Lower leg skin (tissue), 4 donors: ENCODE measurements at regions not wholly inside any gene's neighbourhood (a gene's known extent, or its start where the extent isn't known, plus 50 kb on each side); places are given as distances from the start of the nearest gene placed in this dataset.

Source experiments
- DNase-seq, 2 donors: peaks; one replicate each; pipeline ENCODE4 v3.0.0-alpha.2; 2019; ENCODE audit warnings: low spot score in 2 of 2
- H3K4me3 ChIP-seq: fragments of 200-600 bp; sonication (generic); 2 replicates; pipeline ENCODE4 v1.5.1; 2017; ENCODE audit warnings: mild to moderate bottlenecking, low read depth; ENCODE audit not compliant: poor library complexity, severe bottlenecking
- CTCF ChIP-seq, 3 donors: fragments of 450-650 bp; IDR thresholded peaks; one replicate each; pipeline ENCODE4 v1.5.1; 2016; ENCODE audit warnings: antibody characterized with exemption in 3 of 3, mild to moderate bottlenecking in 3 of 3, moderate library complexity in 2 of 3
- POLR2A ChIP-seq, 2 donors: fragments of 450-650 bp; IDR thresholded peaks; one replicate each; pipeline ENCODE4 v1.6.1; 2016 to 2017; ENCODE audit warnings: antibody characterized with exemption in 2 of 2, mild to moderate bottlenecking in 1 of 2, moderate library complexity in 1 of 2
- WGBS, 2 donors: methylation state at CpG; one replicate each; pipeline ENCODE4 v1.1.5; 2018; 5-methylcytosine and 5-hydroxymethylcytosine counted together
- intact Hi-C: fragments of 100-400 bp; cut with DNase I; formaldehyde crosslinking; loops from one replicate; pipeline ENCODE4 v1.15.0; 2023; ENCODE audit warnings: low total_unique reads

DNA sequence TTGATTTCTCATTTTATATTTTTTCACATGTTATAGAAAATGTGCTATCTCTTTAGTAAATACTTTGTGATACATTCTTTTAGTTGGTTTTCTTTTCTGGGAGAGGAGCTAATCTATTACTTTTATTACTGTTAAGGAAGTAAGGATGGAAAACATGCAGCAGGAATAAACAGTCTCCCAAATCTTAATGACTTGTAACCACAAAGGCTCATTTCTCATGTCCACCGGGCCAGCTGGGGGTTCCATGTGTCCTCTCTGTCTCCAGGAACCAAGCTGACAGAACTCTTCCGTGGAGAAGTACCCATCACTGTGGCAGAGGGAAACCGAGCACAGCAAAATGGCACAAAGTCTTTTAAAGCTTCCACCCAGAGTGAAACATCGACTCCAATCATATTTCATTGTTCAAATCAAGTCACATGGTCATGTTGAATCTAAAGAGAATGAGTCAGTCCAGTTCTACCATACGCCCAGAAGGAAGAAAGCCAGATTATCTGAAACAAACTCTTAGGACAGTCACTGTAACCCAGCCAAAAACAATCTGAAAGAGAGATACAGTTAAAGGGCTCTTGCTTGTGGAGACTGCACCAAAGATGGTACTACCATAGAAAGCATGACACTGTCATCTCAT is 97.1 kb upstream of the CDH6 start:
- intact Hi-C loops = no loop called here
- 55 to 65% methylated on average over 5 of the region's 5 CpGs for WGBS, 2 donors
- no peak for DNase-seq
- H3K4me3 ChIP-seq = no peak overlapping the region
- TF ChIP-seq CTCF (IDR thresholded peaks at IDR 0.05) (no peak), POLR2A (IDR thresholded peaks at IDR 0.05) (no peak)

- WGBS, 2 donors = 95 to 98% methylated on average over 1 of the region's 1 CpG
- TF ChIP-seq CTCF (IDR thresholded peaks at IDR 0.05) = no peak
- TF ChIP-seq POLR2A (IDR thresholded peaks at IDR 0.05) = no peak
- no peak for DNase-seq
- H3K4me3 ChIP-seq = no peak overlapping the region
- intact Hi-C loops = no loop called here
These were observed 97.7 kb upstream of the CDH6 start for GRCh38 chr5:31095796-31096195.

- intact Hi-C loops = no loop called here
- TF ChIP-seq CTCF (IDR thresholded peaks at IDR 0.05) (no peak), POLR2A (IDR thresholded peaks at IDR 0.05) (no peak)
- 67% methylated on average over 5 of the region's 5 CpGs for WGBS, 2 donors
- DNase-seq = no peak
- no peak overlapping the region for H3K4me3 ChIP-seq
These were observed 102.0 kb upstream of the CDH6 start for GRCh38 chr5:31091501-31091900.

DNA sequence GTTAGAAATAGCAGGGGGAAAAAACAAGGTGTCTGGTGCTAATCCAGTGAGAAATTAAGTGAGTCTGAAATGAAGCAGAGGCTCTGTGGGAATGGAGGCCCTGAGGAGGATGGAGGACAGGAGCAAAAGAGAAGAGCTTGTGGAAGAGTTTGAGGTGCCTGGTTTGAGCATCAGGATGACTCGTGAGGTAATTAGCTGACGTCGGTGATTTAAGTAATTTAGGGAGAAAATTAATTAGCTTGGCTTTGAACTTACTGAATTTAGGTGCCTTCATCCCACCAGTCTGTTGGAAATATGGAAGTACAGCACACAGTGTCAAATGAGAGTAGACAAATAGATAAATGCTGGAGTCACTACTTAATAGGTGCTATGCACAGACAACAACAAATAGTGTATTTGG is 103.0 kb upstream of the CDH6 start:
- no peak overlapping the region for H3K4me3 ChIP-seq
- intact Hi-C loops = no loop called here
- DNase-seq = no peak
- 84 to 89% methylated on average over 3 of the region's 3 CpGs for WGBS, 2 donors
- no peak for TF ChIP-seq CTCF (IDR thresholded peaks at IDR 0.05)
- TF ChIP-seq POLR2A (IDR thresholded peaks at IDR 0.05) = no peak

DNA sequence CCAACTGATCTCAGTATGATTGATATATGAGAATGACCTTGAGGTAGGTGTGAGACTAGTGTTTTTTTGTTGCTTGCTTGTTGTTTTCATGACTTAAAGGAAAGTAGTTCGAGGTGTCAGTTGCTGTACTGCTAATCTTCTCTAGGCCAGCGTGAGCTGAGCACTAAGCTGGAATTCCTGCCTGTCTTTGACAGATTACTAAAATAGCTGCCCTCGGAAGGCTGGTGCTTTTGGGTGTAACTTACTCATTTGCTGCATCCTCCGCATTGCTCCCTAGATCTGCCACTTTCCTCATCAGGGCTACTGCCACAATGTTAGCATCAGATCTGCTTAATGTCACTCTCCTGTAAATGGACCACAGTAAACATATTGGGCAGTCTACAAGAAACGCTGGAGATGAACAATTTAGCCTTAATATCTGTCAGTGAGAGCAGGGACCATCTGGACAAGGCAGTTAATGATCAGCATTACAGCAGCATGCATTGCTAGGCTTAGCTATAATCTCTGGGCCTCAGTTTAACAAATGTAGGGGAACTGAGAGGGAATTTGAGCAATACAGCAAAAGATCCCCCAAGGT is 106.6 kb upstream of the CDH6 start:
- no peak for TF ChIP-seq POLR2A (IDR thresholded peaks at IDR 0.05)
- TF ChIP-seq CTCF (IDR thresholded peaks at IDR 0.05) = no peak
- intact Hi-C loops = no loop called here
- DNase-seq = no peak
- no peak overlapping the region for H3K4me3 ChIP-seq
- 78 to 83% methylated on average over 5 of the region's 5 CpGs for WGBS, 2 donors

GRCh38 chr5:31084871-31085270 is 108.6 kb upstream of the CDH6 start:
- no peak overlapping the region for H3K4me3 ChIP-seq
- no peak for TF ChIP-seq POLR2A (IDR thresholded peaks at IDR 0.05)
- TF ChIP-seq CTCF (IDR thresholded peaks at IDR 0.05) = no peak
- intact Hi-C loops = no loop called here
- 90 to 92% methylated on average over 5 of the region's 5 CpGs for WGBS, 2 donors
- DNase-seq = no peak
